ENCODE measurements at regions not wholly inside any gene's neighbourhood (a gene's known extent, or its start where the extent isn't known, plus 50 kb on each side); places are given as distances from the start of the nearest gene placed in this dataset.
"Not testable (repeated sequence)": the region's sequence is repeated elsewhere in the genome, so short reads cannot be mapped to it uniquely, and the experiment has no call there.

- peak; percentile 0 for DNase-seq
These were observed 111.1 kb downstream of the KLF8 start for GRCh38 chrX:56343219-56343618.

- no peak for DNase-seq
These were observed 111.5 kb downstream of the KLF8 start for GRCh38 chrX:56343664-56344063.

DNA sequence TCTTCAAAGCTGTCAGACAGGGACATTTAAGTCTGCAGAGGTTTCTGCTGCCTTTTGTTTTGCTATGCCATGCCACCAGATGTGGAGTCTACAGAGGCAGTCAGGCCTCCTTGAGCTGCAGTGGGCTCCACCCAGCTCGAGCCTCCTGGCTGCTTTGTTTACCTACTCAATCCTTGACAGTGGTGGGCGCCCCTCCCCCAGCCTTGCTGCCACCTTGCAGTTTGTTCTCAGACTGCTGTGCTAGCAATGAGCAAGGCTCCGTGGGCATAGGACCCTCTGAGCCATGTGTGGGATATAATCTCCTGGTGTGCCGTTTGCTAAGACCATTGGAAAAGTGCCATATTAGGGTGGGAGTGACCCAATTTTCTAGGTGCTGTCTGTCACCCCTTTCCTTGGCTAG is 126.0 kb downstream of the KLF8 start:
- not testable (repeated sequence) for DNase-seq

GRCh38 chrX:56365171-56365570 is 133.0 kb downstream of the KLF8 start:
- DNase-seq: not testable (repeated sequence)

DNA sequence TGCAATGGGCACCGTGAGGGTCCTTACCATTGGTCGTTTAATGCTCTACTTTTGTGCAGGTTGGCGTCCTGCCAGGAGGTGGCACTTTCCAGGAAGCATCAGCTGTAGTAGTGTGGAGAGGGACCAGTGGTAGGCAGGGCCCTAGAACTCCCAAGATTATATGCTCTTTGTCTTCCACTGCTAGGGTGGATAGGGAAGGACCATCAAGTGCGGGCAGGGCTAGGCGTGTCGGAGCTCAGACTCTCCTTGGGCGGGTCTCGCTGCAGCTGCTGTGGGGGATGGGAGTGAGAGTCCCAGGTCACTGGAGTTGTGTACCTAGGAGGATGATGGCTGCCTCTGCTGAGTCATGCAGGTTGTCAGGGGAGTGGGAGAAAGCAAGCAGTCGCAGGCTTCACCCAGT is 134.7 kb downstream of the KLF8 start:
- DNase-seq: no peak

- no peak for DNase-seq
These were observed 136.8 kb downstream of the KLF8 start for GRCh38 chrX:56368962-56369361.

DNA sequence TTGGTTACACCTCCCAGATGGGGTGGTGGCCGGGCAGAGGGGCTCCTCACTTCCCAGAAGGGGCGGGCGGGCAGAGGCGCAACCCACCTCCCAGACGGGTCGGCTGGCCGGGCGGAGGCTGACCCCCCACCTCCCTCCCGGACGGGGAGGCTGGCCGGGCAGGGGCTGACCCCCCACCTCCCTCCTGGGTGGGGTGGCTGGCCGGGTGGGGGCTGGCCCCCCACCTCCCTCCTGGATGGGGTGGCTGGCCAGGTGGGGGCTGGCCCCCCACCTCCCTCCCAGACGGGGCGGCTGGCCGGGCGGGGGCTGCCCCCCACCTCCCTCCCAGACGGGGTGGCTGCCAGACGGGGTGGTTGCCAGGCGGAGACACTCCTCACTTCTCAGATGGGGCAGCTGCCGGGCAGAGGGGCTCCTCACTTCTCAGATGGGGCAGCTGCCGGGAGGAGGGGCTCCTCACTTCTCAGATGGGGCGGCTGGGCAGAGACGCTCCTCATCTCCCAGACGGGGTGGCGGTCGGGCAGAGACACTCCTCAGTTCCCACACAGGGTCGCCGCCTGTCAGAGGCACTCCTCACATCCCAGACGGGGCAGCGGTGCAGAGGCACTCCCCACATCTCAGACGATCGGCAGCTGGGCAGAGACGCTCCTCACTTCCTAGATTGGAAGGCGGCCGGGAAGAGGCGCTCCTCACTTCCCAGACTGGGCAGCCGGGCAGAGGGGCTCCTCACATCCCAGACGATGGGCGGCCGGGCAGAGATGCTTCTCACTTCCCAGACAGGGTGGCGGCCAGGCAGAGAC is 148.0 kb downstream of the KLF8 start:
- not testable (repeated sequence) for DNase-seq

DNA sequence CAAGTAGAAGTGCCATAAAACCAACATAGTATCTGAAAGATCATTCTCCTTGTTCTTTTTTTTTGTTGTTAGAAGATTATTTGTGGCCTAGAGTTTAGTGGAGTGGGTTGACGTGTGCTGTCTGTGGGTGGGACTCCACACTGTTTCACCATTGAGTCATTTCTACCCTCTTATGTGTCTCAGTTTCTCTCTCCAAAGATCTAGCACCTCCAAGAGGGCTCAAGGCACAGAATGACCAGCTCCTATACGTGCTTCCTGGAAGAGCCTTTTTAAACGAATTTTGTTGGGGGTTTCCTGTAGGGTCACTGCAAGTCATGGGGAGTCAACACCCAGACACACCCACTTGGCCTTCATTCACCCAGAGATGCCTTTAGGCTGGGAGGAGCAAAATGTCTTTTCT is 150.1 kb downstream of the KLF8 start:
- no peak for DNase-seq

GRCh38 chrX:56385336-56385735 is 153.2 kb downstream of the KLF8 start:
- DNase-seq: no peak

DNA sequence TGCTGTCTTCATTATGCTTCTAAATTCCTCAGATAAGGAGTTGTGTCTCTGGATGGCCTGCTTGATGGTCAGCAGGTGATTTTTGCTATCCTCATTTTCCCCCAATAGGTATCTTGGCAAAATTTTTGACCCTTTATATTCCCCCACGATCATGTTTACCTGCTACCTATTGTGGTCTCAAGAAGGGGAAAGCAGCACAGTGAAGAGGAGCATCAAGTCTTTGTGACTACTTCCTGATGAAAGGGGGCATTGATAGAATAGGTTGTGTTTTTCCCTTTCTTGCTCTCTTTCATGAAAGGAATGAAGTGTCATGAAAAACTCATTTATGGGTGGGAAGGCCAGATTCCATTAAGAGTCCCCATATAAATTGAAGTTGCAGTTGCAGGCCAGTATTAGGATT is 153.8 kb downstream of the KLF8 start:
- DNase-seq: no peak

DNA sequence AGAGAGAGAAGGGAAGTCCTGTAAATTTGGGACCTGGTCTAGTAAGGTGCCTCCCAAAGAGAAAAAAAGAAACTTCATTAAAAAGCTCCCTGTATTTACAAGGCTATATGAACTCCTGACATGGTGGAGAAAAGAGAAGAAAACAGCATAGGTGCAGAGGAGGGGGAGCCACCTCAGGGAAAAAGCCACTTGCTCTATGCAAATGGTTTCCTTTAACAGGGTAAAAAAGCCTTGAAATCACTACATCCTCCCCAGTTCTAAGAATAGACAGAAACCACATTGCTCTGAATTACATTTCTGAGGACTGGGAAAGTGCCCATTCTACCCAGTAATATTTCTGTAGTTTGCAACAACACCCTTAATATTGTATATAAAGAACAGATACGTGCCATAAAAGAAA is 165.5 kb downstream of the KLF8 start:
- no peak for DNase-seq

- DNase-seq: no peak
These were observed 161.2 kb upstream of the UBQLN2 start for GRCh38 chrX:56402207-56402606.

DNA sequence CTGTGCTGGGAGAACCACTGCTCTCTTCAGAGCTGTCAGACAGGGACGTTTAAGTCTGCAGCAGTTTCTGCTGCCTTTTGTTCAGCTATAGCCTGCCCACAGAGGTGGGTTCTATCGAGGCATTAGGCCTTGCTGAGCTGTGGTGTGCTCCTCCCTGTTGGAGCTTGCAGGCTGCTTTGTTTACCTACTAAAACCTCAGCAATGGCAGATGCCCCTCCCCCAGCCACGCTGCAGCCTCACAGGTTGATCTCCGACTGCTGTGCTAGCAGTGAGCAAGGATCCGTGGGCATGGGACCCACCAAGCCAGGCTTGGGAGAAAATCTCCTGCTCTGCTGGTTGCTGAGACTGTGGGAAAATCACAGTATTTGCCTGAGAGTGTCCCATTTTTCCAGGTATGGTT is 133.8 kb upstream of the UBQLN2 start:
- DNase-seq: no peak

- not testable (repeated sequence) for DNase-seq
These were observed 111.4 kb upstream of the UBQLN2 start for GRCh38 chrX:56451981-56452380.

DNA sequence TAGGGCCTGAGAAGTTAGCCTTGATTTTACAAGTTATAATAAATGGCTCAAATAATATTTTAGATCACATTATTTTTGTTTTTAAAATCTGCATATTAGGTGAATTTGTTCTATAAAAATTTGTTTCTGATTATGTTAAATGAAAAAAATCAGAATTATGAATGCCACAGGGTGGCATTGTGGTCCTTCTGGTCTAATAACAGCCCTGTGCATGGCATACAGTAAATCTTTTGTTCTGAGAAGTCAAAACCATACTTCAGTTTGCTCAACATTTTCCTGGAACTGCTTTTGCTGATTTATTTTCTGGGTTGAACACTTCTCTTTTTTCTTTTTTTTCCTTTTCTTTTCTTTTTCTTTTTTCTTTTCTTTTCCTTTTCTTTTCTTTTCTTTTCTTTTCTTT is 101.0 kb upstream of the UBQLN2 start:
- no peak for DNase-seq

DNA sequence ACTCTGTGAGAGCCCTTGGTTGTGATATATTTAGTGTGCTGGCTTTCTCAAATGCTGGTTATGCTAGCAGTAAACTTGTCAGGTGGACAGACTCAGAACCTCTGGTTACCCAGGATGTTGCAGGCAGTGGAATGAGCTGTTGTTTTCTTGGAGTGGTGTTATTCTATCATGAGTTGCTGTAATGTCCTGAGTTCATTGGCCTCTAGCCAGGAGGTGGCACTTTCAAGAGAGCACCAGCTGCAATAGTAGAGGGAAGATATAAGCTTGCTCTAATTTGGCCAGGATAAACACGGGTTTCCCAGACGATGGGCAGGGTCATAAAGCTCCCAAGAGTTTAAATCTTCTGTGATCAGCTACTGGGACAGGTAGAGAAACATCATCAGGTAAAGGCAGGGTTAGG is 95.0 kb upstream of the UBQLN2 start:
- no peak for DNase-seq

- DNase-seq: not testable (repeated sequence)
These were observed 68.5 kb upstream of the UBQLN2 start for GRCh38 chrX:56494923-56495322.

- DNase-seq: no peak
These were observed 64.7 kb upstream of the UBQLN2 start for GRCh38 chrX:56498756-56499155.

- no peak for DNase-seq
These were observed 64.1 kb upstream of the UBQLN2 start for GRCh38 chrX:56499372-56499771.

GRCh38 chrX:56503941-56504673 is 59.3 kb upstream of the UBQLN2 start:
- DNase-seq: no peak

- no peak for DNase-seq
These were observed 57.6 kb upstream of the UBQLN2 start for GRCh38 chrX:56505866-56506265.

Measured in DMS79 treated with DMSO at 0.1 percent for 48 hours (cell line).